ENCODE measurements at regions not wholly inside any gene's neighbourhood (a gene's known extent, or its start where the extent isn't known, plus 50 kb on each side); places are given as distances from the start of the nearest gene placed in this dataset.
A peak's percentile ranks its signal among the peaks of the same experiment; 100 is the strongest.

- Histone ChIP-seq H3K9me3 (no peaks in the 10 kb centered on the region), H3K4me2 (no peak overlapping the region), H3K4me1 (no peaks in the 10 kb centered on the region), H3K27ac (no peak overlapping the region), H3K4me3 (no peak overlapping the region)
- WGBS (ENCODE audit: missing lambda C conversion rate) = 2% methylated on average over 5 of the region's 5 CpGs
- DNase-seq (ENCODE audit: low read depth in 1 of 2, low spot score in 1 of 2) (no peak), ATAC-seq (no peak), FAIRE-seq (no peak)
- TF ChIP-seq ZNF302 (CRISPR knock-in tag; IDR thresholded peaks at IDR 0.05) = no peak
- POLR2A ChIA-PET = no interaction called here
- CTCF ChIA-PET = no interaction called here
Observed at GRCh38 chr14:106490442-106490841, 964.1 kb downstream of the TMEM121 start.

GRCh38 chr14:106491851-106492250 lies 965.5 kb downstream of the TMEM121 start:
- 0 out of 6 replicates have a peak, but pooled peaks of 1 of the 2 experiments have one; percentile 42 for ATAC-seq
- Histone ChIP-seq H3K4me3 (no peak overlapping the region), H3K27ac (no peak overlapping the region), H3K4me1 (no peaks in the 10 kb centered on the region), H3K9me3 (no peaks in the 10 kb centered on the region), H3K4me2 (no peak overlapping the region)
- no peak for FAIRE-seq
- POLR2A ChIA-PET = no interaction called here
- WGBS (ENCODE audit: missing lambda C conversion rate) = 8% methylated on average over 9 of the region's 9 CpGs
- peak in 1 of 2 experiments; percentile 50 for DNase-seq (ENCODE audit: low read depth in 1 of 2, low spot score in 1 of 2)
- CTCF ChIA-PET = interaction anchor here (1.3 kb wide), 1 partner anchor 83 kb away, joined by 3 read pairs; no protein-coding TSS in a partner anchor
- TF ChIP-seq CHD4 (IDR thresholded peaks at IDR 0.05; ENCODE audit: borderline replicate concordance) (no peak), CTCF (IDR thresholded peaks at IDR 0.05) (0 out of 3 replicates have a peak, but pooled peaks have one; percentile 11), FOSL2 (IDR thresholded peaks at IDR 0.05) (no peak), FOSL2 (CRISPR knock-in tag; IDR thresholded peaks at IDR 0.05) (no peak), TFCP2L1 (CRISPR knock-in tag; IDR thresholded peaks at IDR 0.05) (no peak), RAD21 (conservative IDR thresholded peaks at IDR 0.05 in 1 of 2, IDR thresholded peaks at IDR 0.05 in 1 of 2) (peak in 1 of 2 experiments; percentile 24; a peak in 2 of 5 replicates)

- Histone ChIP-seq H3K4me2 (no peak overlapping the region), H3K4me1 (no peaks in the 10 kb centered on the region), H3K9me3 (no peaks in the 10 kb centered on the region), H3K4me3 (no peak overlapping the region), H3K27ac (no peak overlapping the region)
- no peak for TF ChIP-seq POLR2A (IDR thresholded peaks at IDR 0.05; ENCODE audit: low read length)
- TF ChIP-seq E2F6 (IDR thresholded peaks at IDR 0.05; ENCODE audit: borderline replicate concordance, low read depth) = no peak
- no peak for TF ChIP-seq EP300 (IDR thresholded peaks at IDR 0.05)
- TF ChIP-seq RNF2 (IDR thresholded peaks at IDR 0.05; ENCODE audit: borderline replicate concordance, low read depth) = no peak
- no peak for TF ChIP-seq NR3C1 (IDR thresholded peaks at IDR 0.05)
- no peak for TF ChIP-seq USF2 (IDR thresholded peaks at IDR 0.05)
- TF ChIP-seq ZSCAN20 (CRISPR knock-in tag; IDR thresholded peaks at IDR 0.05) = no peak
- no peak for TF ChIP-seq PBX3 (IDR thresholded peaks at IDR 0.05)
- no peak for TF ChIP-seq FOSL2 (IDR thresholded peaks at IDR 0.05)
- no peak for TF ChIP-seq FOSL2 (CRISPR knock-in tag; IDR thresholded peaks at IDR 0.05)
- TF ChIP-seq HOXB13 (CRISPR knock-in tag; IDR thresholded peaks at IDR 0.05; ENCODE audit: low read depth) = no peak
- TF ChIP-seq ESRRA (IDR thresholded peaks at IDR 0.05; ENCODE audit: borderline replicate concordance, low read length) = no peak
- no peak for TF ChIP-seq CHD4 (IDR thresholded peaks at IDR 0.05; ENCODE audit: borderline replicate concordance)
- TF ChIP-seq HOXA7 (CRISPR knock-in tag; IDR thresholded peaks at IDR 0.05) = no peak
- TF ChIP-seq ATOH8 (CRISPR knock-in tag; IDR thresholded peaks at IDR 0.05; ENCODE audit: low read depth) = no peak
- TF ChIP-seq CEBPB (IDR thresholded peaks at IDR 0.05) = no peak
- FAIRE-seq = no peak
- ChIA-PET POLR2A (no interaction called here), CTCF (no interaction called here)
- no peak for ATAC-seq
- no peak for DNase-seq (ENCODE audit: low read depth in 1 of 2, low spot score in 1 of 2)
- 6% methylated on average over 3 of the region's 3 CpGs for WGBS (ENCODE audit: missing lambda C conversion rate)
Observed at GRCh38 chr14:106493962-106494823, 967.8 kb downstream of the TMEM121 start.
